ENCODE measurements at regions not wholly inside any gene's neighbourhood (a gene's known extent, or its start where the extent isn't known, plus 50 kb on each side); places are given as distances from the start of the nearest gene placed in this dataset.
"Not testable (repeated sequence)": the region's sequence is repeated elsewhere in the genome, so short reads cannot be mapped to it uniquely, and the experiment has no call there.

- TF ChIP-seq POLR2AphosphoS5 (IDR thresholded peaks at IDR 0.05; ENCODE audit: insufficient read depth in 1 of 2, low read depth in 1 of 2) (no peak), CTCF (IDR thresholded peaks at IDR 0.05) (no peak), POLR2A (IDR thresholded peaks at IDR 0.05) (no peak)
- H3K9me3 ChIP-seq = no peaks in the 10 kb centered on the region
- H3K36me3 ChIP-seq = no peaks in the 10 kb centered on the region
- H3K27me3 ChIP-seq = no peaks in the 10 kb centered on the region
- no peak overlapping the region for H3K27ac ChIP-seq
- intact Hi-C loops (cut with DNase I) = no loop called here
- H3K4me3 ChIP-seq = no peak overlapping the region
- DNase-seq (ENCODE audit: extremely low spot score in 2 of 2) = no peak
- no peaks in the 10 kb centered on the region for H3K4me1 ChIP-seq
Observed at GRCh38 chr1:191517826-191518225, 640.4 kb upstream of the RGS18 start.

DNA sequence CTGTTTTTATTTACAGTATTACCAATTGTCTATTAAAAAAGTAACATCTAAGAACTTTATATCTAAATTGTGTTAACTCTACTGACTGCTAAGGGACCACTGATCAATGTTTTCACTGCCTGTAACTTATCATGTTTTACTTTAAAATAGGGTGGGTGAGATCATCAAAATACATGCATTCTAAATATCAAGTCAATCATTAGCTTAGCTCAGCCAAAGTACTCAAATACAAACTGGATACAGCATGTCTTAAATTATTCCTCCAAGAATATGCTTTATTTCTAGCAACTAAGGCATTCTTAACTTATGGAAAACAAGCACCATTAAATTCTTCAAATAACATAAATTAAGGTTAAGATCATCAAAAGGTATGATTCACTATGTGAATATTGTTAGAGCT lies 638.7 kb upstream of the RGS18 start:
- Histone ChIP-seq H3K27me3 (no peaks in the 10 kb centered on the region), H3K27ac (no peak overlapping the region)
- no peak for TF ChIP-seq CTCF (IDR thresholded peaks at IDR 0.05)
- TF ChIP-seq POLR2A (IDR thresholded peaks at IDR 0.05) = no peak
- no peak for TF ChIP-seq POLR2AphosphoS5 (IDR thresholded peaks at IDR 0.05; ENCODE audit: insufficient read depth in 1 of 2, low read depth in 1 of 2)

GRCh38 chr1:191520345-191520744 lies 637.9 kb upstream of the RGS18 start:
- Histone ChIP-seq H3K27ac (no peak overlapping the region), H3K27me3 (no peaks in the 10 kb centered on the region), H3K4me3 (no peak overlapping the region), H3K9me3 (no peaks in the 10 kb centered on the region), H3K4me1 (no peaks in the 10 kb centered on the region), H3K36me3 (no peaks in the 10 kb centered on the region)
- DNase-seq (ENCODE audit: extremely low spot score in 2 of 2) = no peak
- intact Hi-C loops (cut with DNase I) = no loop called here
- TF ChIP-seq CTCF (IDR thresholded peaks at IDR 0.05) (no peak), POLR2AphosphoS5 (IDR thresholded peaks at IDR 0.05; ENCODE audit: insufficient read depth in 1 of 2, low read depth in 1 of 2) (no peak), POLR2A (IDR thresholded peaks at IDR 0.05) (no peak)

More for the DNA sequence above, 638.7 kb upstream of the RGS18 start:
- Histone ChIP-seq H3K36me3 (no peaks in the 10 kb centered on the region), H3K9me3 (no peaks in the 10 kb centered on the region), H3K4me3 (no peak overlapping the region), H3K4me1 (no peaks in the 10 kb centered on the region)
- intact Hi-C loops (cut with DNase I) = no loop called here
- DNase-seq (ENCODE audit: extremely low spot score in 2 of 2) = no peak

DNA sequence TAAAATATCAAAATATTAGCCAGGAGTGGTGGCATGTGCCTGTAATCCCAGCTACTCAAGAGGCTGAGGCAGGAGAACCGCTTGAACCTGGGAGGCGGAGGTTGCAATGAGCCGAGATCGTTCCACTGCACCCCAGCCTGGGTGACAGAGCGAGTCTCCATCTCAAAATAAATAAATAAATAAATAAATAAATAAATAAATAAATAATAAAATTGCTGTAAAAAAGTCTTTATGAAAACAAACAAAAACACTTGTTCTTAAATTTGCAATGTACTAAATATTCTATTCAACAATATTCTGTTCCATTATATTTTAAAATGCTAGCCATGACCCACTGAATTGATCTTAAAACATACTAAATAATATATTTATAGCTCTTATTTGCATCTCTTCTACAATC lies 632.3 kb upstream of the RGS18 start:
- H3K4me3 ChIP-seq; DNase-seq (ENCODE audit: extremely low spot score in 2 of 2); intact Hi-C loops (cut with DNase I); H3K4me1 ChIP-seq; H3K27ac ChIP-seq; H3K27me3 ChIP-seq; H3K36me3 ChIP-seq; H3K9me3 ChIP-seq: not testable (repeated sequence)

GRCh38 chr1:191528275-191528674 lies 630.0 kb upstream of the RGS18 start:
- Histone ChIP-seq H3K36me3 (no peaks in the 10 kb centered on the region), H3K4me3 (no peak overlapping the region), H3K4me1 (no peaks in the 10 kb centered on the region), H3K27me3 (no peaks in the 10 kb centered on the region), H3K27ac (no peak overlapping the region), H3K9me3 (no peaks in the 10 kb centered on the region)
- intact Hi-C loops (cut with DNase I) = no loop called here
- TF ChIP-seq CTCF (IDR thresholded peaks at IDR 0.05) (no peak), POLR2A (IDR thresholded peaks at IDR 0.05) (no peak), POLR2AphosphoS5 (IDR thresholded peaks at IDR 0.05; ENCODE audit: insufficient read depth in 1 of 2, low read depth in 1 of 2) (no peak)
- no peak for DNase-seq (ENCODE audit: extremely low spot score in 2 of 2)

GRCh38 chr1:191530928-191531327 lies 627.3 kb upstream of the RGS18 start:
- intact Hi-C loops (cut with DNase I) = no loop called here
- Histone ChIP-seq H3K27me3 (no peaks in the 10 kb centered on the region), H3K4me1 (no peaks in the 10 kb centered on the region), H3K27ac (no peak overlapping the region), H3K4me3 (no peak overlapping the region), H3K9me3 (no peaks in the 10 kb centered on the region), H3K36me3 (no peaks in the 10 kb centered on the region)
- TF ChIP-seq CTCF (IDR thresholded peaks at IDR 0.05) = no peak
- TF ChIP-seq POLR2A (IDR thresholded peaks at IDR 0.05) = no peak
- TF ChIP-seq POLR2AphosphoS5 (IDR thresholded peaks at IDR 0.05; ENCODE audit: insufficient read depth in 1 of 2, low read depth in 1 of 2) = no peak
- no peak for DNase-seq (ENCODE audit: extremely low spot score in 2 of 2)

Data from vagina (tissue), 2 donors.